B cell (primary cell): ENCODE measurements at regions not wholly inside any gene's neighbourhood (a gene's known extent, or its start where the extent isn't known, plus 50 kb on each side); places are given as distances from the start of the nearest gene placed in this dataset.

Source experiments
- ATAC-seq: fragments of 200-7000 bp; cut with Tn5 transposase; one replicate; pipeline ENCODE4 v1.10.0; 2021; ENCODE audit warnings: low read depth, mild to moderate bottlenecking, moderate number of reproducible peaks, moderate library complexity
- CTCF ChIA-PET: fragments of 350-600 bp; sonication (Branson Sonifier 250); formaldehyde crosslinking; loops from one replicate; lab custom pipeline; 2021; ENCODE audit warnings: antibody characterized with exemption, inconsistent platforms; lab: Charles Lee
- POLR2A ChIA-PET: fragments of 350-600 bp; sonication (Branson Sonifier 250); formaldehyde crosslinking; loops from one replicate; lab custom pipeline; 2021; ENCODE audit warnings: antibody characterized with exemption; lab: Charles Lee
- DNase-seq: peaks from one replicate; pipeline ENCODE4 v3.0.0; 2013
- H2AFZ ChIP-seq: 2 replicates; pipeline ENCODE4 v1.6.1; 2012; ENCODE audit warnings: mild to moderate bottlenecking, low read depth, low read length; ENCODE audit not compliant: insufficient read depth, poor library complexity, severe bottlenecking
- H3K27ac ChIP-seq, 2 donors: 1 replicate in 1 of 2; 2 replicates in 1 of 2; pipeline ENCODE4 v1.5.1; 2012 to 2013; ENCODE audit warnings: low read length in 2 of 2, mild to moderate bottlenecking in 2 of 2, moderate library complexity in 1 of 2
- H3K27me3 ChIP-seq, 4 experiments: fragments of 200-600 bp in 1 of 4; sonication (generic) in 1 of 4; replicated peaks in 1 of 4; 1 replicate in 2 of 4; 2 replicates in 2 of 4; pipeline versions ENCODE4 v1.6.1 to v1.7.0; 2013 to 2016; ENCODE audit warnings: low read length in 3 of 4, mild to moderate bottlenecking in 2 of 4, mixed read lengths in 1 of 4, moderate library complexity in 1 of 4; ENCODE audit not compliant: insufficient read depth in 4 of 4, control insufficient read depth in 3 of 4; ENCODE audit errors: control extremely low read depth in 1 of 4
- H3K36me3 ChIP-seq, 2 experiments: replicated peaks in 1 of 2; 1 replicate in 1 of 2; 2 replicates in 1 of 2; pipeline versions ENCODE4 v1.6.1 to v1.7.1; 2013; ENCODE audit warnings: low read length in 1 of 2; ENCODE audit not compliant: insufficient read depth in 2 of 2, control insufficient read depth in 1 of 2; ENCODE audit errors: control extremely low read depth in 1 of 2, extremely low read depth in 1 of 2
- H3K4me1 ChIP-seq, 2 donors: fragments of 200-600 bp in 1 of 2; sonication (generic) in 1 of 2; 1 replicate in 1 of 2; 2 replicates in 1 of 2; pipeline versions ENCODE4 v1.5.1 to v1.6.1; 2013 to 2017; ENCODE audit warnings: low read length in 2 of 2; ENCODE audit not compliant: control insufficient read depth in 2 of 2, insufficient read depth in 2 of 2
- H3K4me2 ChIP-seq: replicated peaks from 2 replicates; pipeline ENCODE3; 2012; ENCODE audit warnings: mild to moderate bottlenecking, low read depth, low read length; ENCODE audit not compliant: poor library complexity, severe bottlenecking
- H3K4me3 ChIP-seq, 5 experiments: fragments of 200-600 bp in 1 of 5; sonication (generic) in 1 of 5; 1 replicate in 3 of 5; 2 replicates in 2 of 5; pipeline versions ENCODE4 v1.5.1 to v1.7.0; 2011 to 2016; ENCODE audit warnings: low read length in 4 of 5, mild to moderate bottlenecking in 4 of 5, low read depth in 2 of 5, control low read depth in 1 of 5, moderate library complexity in 1 of 5; ENCODE audit not compliant: insufficient read depth in 1 of 5; ENCODE audit errors: control extremely low read depth in 1 of 5, extremely low read depth in 1 of 5
- H3K79me2 ChIP-seq: fragments of 200-600 bp; sonication (generic); one replicate; pipeline ENCODE4 v1.6.0; 2016; ENCODE audit warnings: low read length; ENCODE audit not compliant: control insufficient read depth, insufficient read depth
- H3K9ac ChIP-seq: fragments of 200-600 bp; sonication (generic); 2 replicates; pipeline ENCODE4 v1.6.1; 2017; ENCODE audit warnings: mild to moderate bottlenecking, low read length, moderate library complexity
- H3K9me3 ChIP-seq, 3 donors: one replicate each; pipeline versions ENCODE4 v1.6.1 to v1.7.1; 2013; ENCODE audit warnings: low read length in 2 of 3; ENCODE audit not compliant: control insufficient read depth in 2 of 3, insufficient read depth in 1 of 3; ENCODE audit errors: control extremely low read depth in 1 of 3
- H4K20me1 ChIP-seq: 2 replicates; pipeline ENCODE4 v1.6.0; 2012; ENCODE audit warnings: mild to moderate bottlenecking, low read length; ENCODE audit not compliant: insufficient read depth, control insufficient read depth, poor library complexity, severe bottlenecking
- H3K27ac Mint-ChIP-seq: one replicate; pipeline ENCODE4 v1.8.0; 2021; ENCODE audit warnings: mixed read lengths
- H3K27me3 Mint-ChIP-seq: one replicate; pipeline ENCODE4 v1.8.0; 2021; ENCODE audit warnings: mixed read lengths
- H3K4me1 Mint-ChIP-seq: one replicate; pipeline ENCODE4 v1.8.0; 2021; ENCODE audit warnings: mixed read lengths
- H3K4me3 Mint-ChIP-seq: one replicate; pipeline ENCODE4 v1.8.0; 2021; ENCODE audit warnings: mixed read lengths
- H3K9me3 Mint-ChIP-seq: one replicate; pipeline ENCODE4 v1.8.0; 2022; ENCODE audit warnings: mixed read lengths; ENCODE audit not compliant: insufficient read depth
- EZH2 ChIP-seq: IDR thresholded peaks from 2 replicates; pipeline ENCODE4 v1.6.1; 2012; ENCODE audit warnings: borderline replicate concordance, low read depth, mild to moderate bottlenecking, moderate library complexity, low read length; ENCODE audit not compliant: insufficient read depth, poor library complexity, severe bottlenecking
- WGBS: methylation state at CpG from one replicate; pipeline ENCODE4 v1.1.5; 2013; ENCODE audit warnings: missing lambda C conversion rate; ENCODE audit not compliant: insufficient coverage; 5-methylcytosine and 5-hydroxymethylcytosine counted together
- intact Hi-C: fragments of 100-400 bp; cut with micrococcal nuclease; formaldehyde crosslinking; loops from one replicate; pipeline ENCODE4 v1.10.0; 2022
- TF ChIP-seq, protein P1 (sequence below): fragments of 200-600 bp; IDR thresholded peaks from one replicate; pipeline ENCODE4 v1.8.0; 2022; ENCODE audit warnings: antibody characterized with exemption, mild to moderate bottlenecking

DNA sequence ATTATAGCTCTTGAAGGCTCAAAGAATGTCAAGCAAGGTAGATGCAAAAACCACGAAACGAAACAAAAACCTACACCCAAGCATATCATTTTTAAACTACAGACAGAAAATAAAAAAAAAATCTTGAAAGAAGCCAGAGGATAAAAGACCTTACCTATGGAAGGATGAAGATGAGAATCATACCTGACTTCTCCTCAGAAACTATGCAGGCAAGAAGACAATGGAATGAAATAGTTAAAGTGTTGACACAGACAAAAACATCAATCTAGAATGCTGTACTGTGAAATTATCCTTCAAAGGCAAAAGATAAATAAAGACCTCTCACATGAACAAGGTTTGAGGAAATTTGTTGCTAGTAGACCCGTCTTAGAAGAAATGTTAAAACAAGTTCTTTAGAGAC is 372.0 kb downstream of the ZIC4 start:
- POLR2A ChIA-PET = no interaction called here
- no peaks in the 10 kb centered on the region for H4K20me1 ChIP-seq
- no peak overlapping the region for H3K4me2 ChIP-seq
- H3K27me3 Mint-ChIP-seq = no peaks in the 10 kb centered on the region
- H3K36me3 ChIP-seq = no peaks in the 10 kb centered on the region
- H3K4me1 ChIP-seq = no peaks in the 10 kb centered on the region
- H3K4me3 ChIP-seq = no peak overlapping the region
- no peak overlapping the region for H3K4me3 Mint-ChIP-seq
- H3K9me3 ChIP-seq = peaks cover 0 to 2% (median 1%) of the 10 kb centered on the region in 3 donors
- H3K79me2 ChIP-seq = no peaks in the 10 kb centered on the region
- intact Hi-C loops = no loop called here
- WGBS = no CpG with 5 or more reads among the region's 3 CpGs
- CTCF ChIA-PET = no interaction called here
- H3K27me3 ChIP-seq = no peaks in the 10 kb centered on the region
- H3K9ac ChIP-seq = no peak overlapping the region
- DNase-seq (no peak), ATAC-seq (no peak)
- H3K27ac ChIP-seq = no peak overlapping the region
- H3K4me1 Mint-ChIP-seq = no peaks in the 10 kb centered on the region
- peaks cover 4% of the 10 kb centered on the region for H3K9me3 Mint-ChIP-seq
- TF ChIP-seq, protein P1, sequence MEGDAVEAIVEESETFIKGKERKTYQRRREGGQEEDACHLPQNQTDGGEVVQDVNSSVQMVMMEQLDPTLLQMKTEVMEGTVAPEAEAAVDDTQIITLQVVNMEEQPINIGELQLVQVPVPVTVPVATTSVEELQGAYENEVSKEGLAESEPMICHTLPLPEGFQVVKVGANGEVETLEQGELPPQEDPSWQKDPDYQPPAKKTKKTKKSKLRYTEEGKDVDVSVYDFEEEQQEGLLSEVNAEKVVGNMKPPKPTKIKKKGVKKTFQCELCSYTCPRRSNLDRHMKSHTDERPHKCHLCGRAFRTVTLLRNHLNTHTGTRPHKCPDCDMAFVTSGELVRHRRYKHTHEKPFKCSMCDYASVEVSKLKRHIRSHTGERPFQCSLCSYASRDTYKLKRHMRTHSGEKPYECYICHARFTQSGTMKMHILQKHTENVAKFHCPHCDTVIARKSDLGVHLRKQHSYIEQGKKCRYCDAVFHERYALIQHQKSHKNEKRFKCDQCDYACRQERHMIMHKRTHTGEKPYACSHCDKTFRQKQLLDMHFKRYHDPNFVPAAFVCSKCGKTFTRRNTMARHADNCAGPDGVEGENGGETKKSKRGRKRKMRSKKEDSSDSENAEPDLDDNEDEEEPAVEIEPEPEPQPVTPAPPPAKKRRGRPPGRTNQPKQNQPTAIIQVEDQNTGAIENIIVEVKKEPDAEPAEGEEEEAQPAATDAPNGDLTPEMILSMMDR = no peak
- TF ChIP-seq EZH2 = no peak
- no peak overlapping the region for H2AFZ ChIP-seq
- no peak overlapping the region for H3K27ac Mint-ChIP-seq

GRCh38 chr3:147030274-147030673 is 376.1 kb downstream of the ZIC4 start:
- Histone ChIP-seq H3K4me2 (no peak overlapping the region), H2AFZ (no peak overlapping the region), H3K27me3 (no peaks in the 10 kb centered on the region), H4K20me1 (no peaks in the 10 kb centered on the region), H3K9me3 (peaks cover 0 to 2% (median 1%) of the 10 kb centered on the region in 3 donors), H3K27ac (no peak overlapping the region), H3K9ac (no peak overlapping the region), H3K4me3 (no peak overlapping the region), H3K4me1 (no peaks in the 10 kb centered on the region), H3K79me2 (no peaks in the 10 kb centered on the region), H3K36me3 (no peaks in the 10 kb centered on the region)
- Mint-ChIP-seq H3K4me3 (no peak overlapping the region), H3K27me3 (no peaks in the 10 kb centered on the region), H3K27ac (no peak overlapping the region), H3K9me3 (peaks cover 4% of the 10 kb centered on the region), H3K4me1 (no peaks in the 10 kb centered on the region)
- intact Hi-C loops = no loop called here
- no peak for ATAC-seq
- CTCF ChIA-PET = no interaction called here
- POLR2A ChIA-PET = no interaction called here
- no peak for DNase-seq
- TF ChIP-seq EZH2 = no peak
- TF ChIP-seq, protein P1 = no peak
- no CpG with 5 or more reads among the region's 2 CpGs for WGBS
